Common myeloid progenitor, CD34-positive (primary cell): ENCODE measurements at regions not wholly inside any gene's neighbourhood (a gene's known extent, or its start where the extent isn't known, plus 50 kb on each side); places are given as distances from the start of the nearest gene placed in this dataset.
"Not testable (repeated sequence)": the region's sequence is repeated elsewhere in the genome, so short reads cannot be mapped to it uniquely, and the experiment has no call there.

Source experiments
- CTCF ChIA-PET: fragments of 350-600 bp; sonication (Branson Sonifier 250); formaldehyde crosslinking; loops from one replicate; lab custom pipeline; 2021; ENCODE audit warnings: antibody characterized with exemption; lab: Charles Lee
- POLR2A ChIA-PET: fragments of 350-600 bp; sonication (Branson Sonifier 250); formaldehyde crosslinking; loops from one replicate; lab custom pipeline; 2021; ENCODE audit warnings: antibody characterized with exemption; lab: Charles Lee
- DNase-seq, 3 donors: peaks; one replicate each; pipeline versions ENCODE4 v3.0.0 to v3.0.0-alpha.2; 2013
- H3K27ac ChIP-seq, 2 experiments: 1 replicate in 1 of 2; 2 replicates in 1 of 2; pipeline ENCODE4 v1.7.0; 2013; ENCODE audit warnings: inconsistent platforms in 2 of 2, low read length in 2 of 2, mild to moderate bottlenecking in 2 of 2, low read depth in 1 of 2, moderate library complexity in 1 of 2; ENCODE audit not compliant: severe bottlenecking in 2 of 2, insufficient read depth in 1 of 2, poor library complexity in 1 of 2
- H3K27me3 ChIP-seq, 5 experiments: replicated peaks in 2 of 5; 1 replicate in 3 of 5; 2 replicates in 2 of 5; pipeline versions ENCODE4 v1.6.1 to v1.7.0; 2013; ENCODE audit warnings: low read length in 4 of 5, mild to moderate bottlenecking in 2 of 5, moderate library complexity in 2 of 5, inconsistent platforms in 1 of 5; ENCODE audit not compliant: insufficient read depth in 5 of 5, control insufficient read depth in 4 of 5
- H3K36me3 ChIP-seq, 4 experiments: 1 replicate in 2 of 4; 2 replicates in 2 of 4; pipeline versions ENCODE4 v1.6.1 to v1.7.0; 2013; ENCODE audit warnings: low read length in 3 of 4, control low read depth in 1 of 4, mild to moderate bottlenecking in 1 of 4; ENCODE audit not compliant: control insufficient read depth in 4 of 4, insufficient read depth in 4 of 4
- H3K4me1 ChIP-seq, 4 experiments: 1 replicate in 3 of 4; 2 replicates in 1 of 4; pipeline versions ENCODE4 v1.6.1 to v1.7.1; 2013; ENCODE audit warnings: low read length in 3 of 4, mild to moderate bottlenecking in 3 of 4, control low read depth in 1 of 4, inconsistent platforms in 1 of 4, moderate library complexity in 1 of 4; ENCODE audit not compliant: control insufficient read depth in 4 of 4, insufficient read depth in 4 of 4; ENCODE audit errors: control extremely low read depth in 1 of 4
- H3K4me3 ChIP-seq, 7 experiments: 1 replicate in 4 of 7; 2 replicates in 3 of 7; pipeline versions ENCODE4 v1.5.1 to v1.7.0; 2013; ENCODE audit warnings: mild to moderate bottlenecking in 7 of 7, low read length in 6 of 7, moderate library complexity in 6 of 7, inconsistent platforms in 2 of 7, low read depth in 2 of 7, control low read depth in 1 of 7; ENCODE audit not compliant: insufficient read depth in 4 of 7, control insufficient read depth in 1 of 7; ENCODE audit errors: extremely low read depth in 1 of 7
- H3K9me3 ChIP-seq, 5 experiments: 1 replicate in 4 of 5; 2 replicates in 1 of 5; pipeline versions ENCODE4 v1.6.1 to v1.7.1; 2013; ENCODE audit warnings: low read length in 4 of 5, mild to moderate bottlenecking in 2 of 5, inconsistent platforms in 1 of 5, low read depth in 1 of 5, moderate library complexity in 1 of 5; ENCODE audit not compliant: control insufficient read depth in 4 of 5, insufficient read depth in 2 of 5; ENCODE audit errors: control extremely low read depth in 1 of 5
- WGBS: methylation state at CpG from one replicate; pipeline ENCODE4 v1.1.5; 2013; ENCODE audit not compliant: insufficient coverage; 5-methylcytosine and 5-hydroxymethylcytosine counted together

GRCh38 chr3:87550892-87551291 is 274.5 kb upstream of the POU1F1 start:
- POLR2A ChIA-PET = no interaction called here
- Histone ChIP-seq H3K4me1 (no peaks in the 10 kb centered on the region), H3K9me3 (no peaks in the 10 kb centered on the region), H3K27ac (no peak overlapping the region), H3K36me3 (no peaks in the 10 kb centered on the region), H3K4me3 (no peak overlapping the region), H3K27me3 (no peaks in the 10 kb centered on the region)
- 100% methylated on average over 1 of the region's 3 CpGs for WGBS
- CTCF ChIA-PET = no interaction called here
- no peak for DNase-seq

DNA sequence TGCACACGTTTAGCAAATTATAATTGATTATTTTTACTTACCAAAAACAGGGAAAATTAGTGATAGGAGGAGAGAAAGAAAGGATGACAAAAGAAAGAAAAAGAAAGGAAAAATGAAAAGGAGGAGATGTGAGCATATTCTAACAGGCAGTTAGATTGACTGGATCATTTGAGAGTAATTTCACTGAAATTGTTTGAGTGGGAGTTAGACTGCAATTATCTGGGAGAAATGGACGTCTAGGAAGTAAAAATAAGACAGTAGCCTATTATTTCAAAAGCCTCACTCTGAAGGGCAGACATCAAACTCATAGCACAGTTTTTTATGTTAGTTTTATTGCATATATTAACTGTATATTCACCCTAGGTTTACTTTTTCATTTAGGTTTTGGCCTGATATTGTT is 272.8 kb upstream of the POU1F1 start:
- Histone ChIP-seq H3K36me3 (no peaks in the 10 kb centered on the region), H3K4me3 (no peak overlapping the region), H3K4me1 (no peaks in the 10 kb centered on the region), H3K27ac (no peak overlapping the region), H3K27me3 (no peaks in the 10 kb centered on the region), H3K9me3 (no peaks in the 10 kb centered on the region)
- WGBS = no CpG with 5 or more reads among the region's 2 CpGs
- POLR2A ChIA-PET = no interaction called here
- DNase-seq = no peak
- CTCF ChIA-PET = no interaction called here

- no peak overlapping the region for H3K27ac ChIP-seq
- no peaks in the 10 kb centered on the region for H3K9me3 ChIP-seq
- 92% methylated on average over 2 of the region's 4 CpGs for WGBS
- H3K4me1 ChIP-seq = no peaks in the 10 kb centered on the region
- no peaks in the 10 kb centered on the region for H3K27me3 ChIP-seq
- H3K36me3 ChIP-seq = no peaks in the 10 kb centered on the region
- H3K4me3 ChIP-seq = no peak overlapping the region
- DNase-seq = no peak
- ChIA-PET CTCF (no interaction called here), POLR2A (no interaction called here)
Measured at GRCh38 chr3:87548271-87548670, 271.9 kb upstream of the POU1F1 start.

- ChIA-PET POLR2A (no interaction called here), CTCF (no interaction called here)
- Histone ChIP-seq H3K9me3 (no peaks in the 10 kb centered on the region), H3K27me3 (no peaks in the 10 kb centered on the region), H3K4me3 (no peak overlapping the region), H3K27ac (no peak overlapping the region), H3K4me1 (no peaks in the 10 kb centered on the region), H3K36me3 (no peaks in the 10 kb centered on the region)
- WGBS = 100% methylated on average over 2 of the region's 5 CpGs
- DNase-seq = no peak
Measured at GRCh38 chr3:87546216-87546615, 269.8 kb upstream of the POU1F1 start.

GRCh38 chr3:87543408-87543807 is 267.0 kb upstream of the POU1F1 start:
- H3K4me1 ChIP-seq, H3K4me3 ChIP-seq, H3K27ac ChIP-seq, H3K9me3 ChIP-seq, H3K27me3 ChIP-seq, POLR2A ChIA-PET, H3K36me3 ChIP-seq, CTCF ChIA-PET, DNase-seq: not testable (repeated sequence)
- 100% methylated on average over 1 of the region's 2 CpGs for WGBS

DNA sequence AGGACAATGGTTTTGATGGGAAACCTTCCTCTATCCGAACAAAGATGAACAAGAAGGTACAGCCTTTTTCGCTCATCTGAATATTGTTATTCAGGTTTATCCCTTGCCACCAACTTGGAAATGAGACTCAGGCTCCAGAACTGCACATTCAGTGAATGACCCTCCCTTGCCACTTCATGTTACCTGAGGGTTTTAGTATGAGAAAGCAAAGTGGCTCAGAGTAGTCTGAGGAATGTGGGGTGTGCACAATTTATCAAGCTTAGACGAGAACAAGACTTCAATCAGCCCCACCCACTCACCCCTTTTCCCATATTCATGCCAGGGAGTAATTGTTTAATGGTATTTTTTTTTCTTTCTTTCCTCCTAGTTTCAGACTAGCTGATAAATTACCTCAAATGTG is 265.3 kb upstream of the POU1F1 start:
- ChIA-PET CTCF (no interaction called here), POLR2A (no interaction called here)
- DNase-seq = no peak
- Histone ChIP-seq H3K27ac (no peak overlapping the region), H3K36me3 (no peaks in the 10 kb centered on the region), H3K4me3 (no peak overlapping the region), H3K4me1 (no peaks in the 10 kb centered on the region), H3K9me3 (no peaks in the 10 kb centered on the region), H3K27me3 (no peaks in the 10 kb centered on the region)
- WGBS = no CpG with 5 or more reads among the region's 3 CpGs

DNA sequence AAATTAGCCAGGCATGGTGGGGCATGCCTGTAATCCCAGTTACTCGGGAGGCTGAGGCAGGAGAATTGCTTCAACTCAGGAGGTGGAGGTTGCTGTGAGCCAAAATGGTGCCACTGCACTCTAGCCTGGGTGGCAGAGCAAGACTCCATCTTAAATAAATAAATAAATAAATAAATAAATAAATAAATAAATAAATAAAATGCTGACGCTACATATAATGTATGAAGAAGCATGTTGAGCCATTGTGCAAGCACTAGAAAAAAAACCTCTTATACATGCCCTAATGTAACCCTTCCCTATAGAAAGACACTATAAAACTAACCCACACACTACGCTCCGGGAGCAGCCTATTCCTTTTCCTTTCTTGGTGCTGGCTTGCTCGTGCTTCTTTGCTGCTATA is 262.3 kb upstream of the POU1F1 start:
- H3K36me3 ChIP-seq, H3K9me3 ChIP-seq, H3K4me3 ChIP-seq, CTCF ChIA-PET, DNase-seq, H3K27ac ChIP-seq, POLR2A ChIA-PET, H3K4me1 ChIP-seq, H3K27me3 ChIP-seq: not testable (repeated sequence)
- 97% methylated on average over 3 of the region's 5 CpGs for WGBS
